Left ventricle myocardium superior (tissue), 1 donor: ENCODE measurements at regions not wholly inside any gene's neighbourhood (a gene's known extent, or its start where the extent isn't known, plus 50 kb on each side); places are given as distances from the start of the nearest gene placed in this dataset.
"Not testable (repeated sequence)": the region's sequence is repeated elsewhere in the genome, so short reads cannot be mapped to it uniquely, and the experiment has no call there.

Experiments
- ATAC-seq: fragments of 200-7000 bp; cut with Tn5 transposase; one replicate; pipeline ENCODE4 v1.9.1; 2020; ENCODE audit warnings: mild to moderate bottlenecking, moderate library complexity
- DNase-seq: peaks from one replicate; pipeline ENCODE4 v3.0.0-alpha.2; 2020
- intact Hi-C: fragments of 100-400 bp; cut with micrococcal nuclease; formaldehyde crosslinking; loops from one replicate; pipeline ENCODE4 v1.11.0; 2022
- donor health status: DM: no; HTN: yes; CAD: no; lungs with severe emphysema.

DNA sequence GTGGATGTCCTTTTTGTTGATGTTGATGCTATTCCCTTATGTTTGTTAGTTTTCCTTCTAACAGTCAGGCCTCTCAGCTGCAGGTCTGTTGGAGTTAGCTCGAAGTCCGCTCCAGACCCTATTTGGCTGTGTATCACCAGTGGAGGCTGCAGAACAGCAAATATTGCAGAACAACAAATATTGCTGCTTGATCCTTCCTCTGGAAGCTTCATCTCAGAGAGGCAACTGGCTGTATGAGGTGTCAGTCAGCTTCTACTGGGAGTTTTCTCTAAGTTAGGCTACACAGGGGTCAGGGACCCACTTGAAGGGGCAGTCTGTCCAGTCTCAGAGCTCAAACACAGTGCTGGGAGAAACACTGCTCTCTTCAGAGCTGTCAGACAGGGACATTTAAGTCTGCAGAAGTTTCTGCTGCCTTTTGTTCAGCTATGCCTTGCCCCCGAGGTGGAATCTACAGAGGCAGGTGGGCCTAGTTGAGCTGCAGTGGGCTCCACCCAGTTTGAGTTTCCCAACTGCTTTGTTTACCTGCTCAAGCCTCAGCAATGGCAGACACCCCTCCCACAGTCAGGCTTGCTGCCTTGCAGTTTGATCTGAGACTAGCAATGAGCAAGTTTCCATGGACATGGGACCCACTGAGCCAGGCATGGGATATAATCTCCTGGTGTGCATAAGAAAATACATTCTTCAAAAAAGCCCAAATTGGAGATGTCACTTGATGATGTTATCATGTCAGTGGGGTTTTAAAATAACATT lies 99.5 kb downstream of the KDM5D start:
- DNase-seq = no peak
- intact Hi-C loops = no loop called here
- no peak for ATAC-seq

DNA sequence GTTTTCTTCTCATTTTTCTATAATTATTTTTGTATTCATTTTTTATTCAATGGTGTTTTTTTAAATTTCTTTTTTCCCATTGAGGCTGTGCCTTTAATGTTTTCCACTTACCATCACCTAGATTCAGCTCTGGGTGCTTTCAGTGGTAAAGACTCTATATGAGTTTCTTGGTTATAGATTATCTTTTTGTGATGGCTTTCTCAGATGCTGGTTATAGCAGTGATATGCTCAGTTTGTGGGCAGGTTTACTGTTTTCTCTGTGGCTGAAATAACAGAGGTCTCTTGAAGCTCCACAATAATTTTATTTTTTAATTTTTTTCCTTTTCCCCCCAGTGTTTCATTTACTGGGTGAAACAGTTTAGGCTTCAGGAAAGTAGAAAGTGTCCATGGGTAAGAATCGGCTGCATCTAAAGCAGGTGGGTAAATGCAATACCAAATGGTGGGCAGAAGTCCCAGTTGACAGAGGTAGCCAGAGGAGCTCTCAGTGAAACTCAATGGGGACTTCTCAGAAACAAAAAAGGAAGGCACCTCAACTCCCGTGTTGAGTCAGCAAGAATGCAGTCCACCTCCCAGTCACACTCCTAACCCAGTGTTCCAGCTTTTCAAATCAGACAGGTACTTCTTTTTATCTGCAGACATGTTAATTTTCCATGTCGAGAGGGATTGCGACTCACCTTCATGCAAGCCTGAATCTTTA lies 106.7 kb downstream of the KDM5D start:
- intact Hi-C loops = no loop called here
- DNase-seq (no peak), ATAC-seq (no peak)

- intact Hi-C loops = no loop called here
- no peak for DNase-seq
- no peak for ATAC-seq
Measured at GRCh38 chrY:19628926-19629325, 115.6 kb downstream of the KDM5D start.

GRCh38 chrY:19622392-19622791 lies 122.1 kb downstream of the KDM5D start:
- DNase-seq (no peak), ATAC-seq (no peak)
- intact Hi-C loops = no loop called here

- intact Hi-C loops = no loop called here
- ATAC-seq (no peak), DNase-seq (no peak)
Measured at GRCh38 chrY:19621756-19622155, 122.8 kb downstream of the KDM5D start.

DNA sequence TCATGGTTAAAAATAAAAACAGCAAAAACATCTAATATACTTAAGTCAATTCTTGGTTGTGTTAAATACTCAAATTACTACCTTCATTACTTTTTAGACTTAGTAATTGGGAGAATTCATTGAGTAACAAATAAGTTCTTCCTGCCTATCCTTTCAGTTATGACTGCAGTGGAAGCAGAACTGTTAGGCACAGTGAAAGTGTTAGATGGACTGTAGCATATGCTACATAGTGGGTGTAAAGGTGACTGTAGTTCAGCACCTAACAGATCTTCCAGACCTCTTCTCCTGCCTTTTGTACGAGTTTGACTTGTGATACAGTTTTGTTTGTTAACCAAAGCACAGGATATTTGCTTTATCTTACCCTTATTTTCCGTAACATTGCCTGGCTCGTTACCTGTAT lies 143.4 kb downstream of the KDM5D start:
- intact Hi-C loops = no loop called here
- ATAC-seq (no peak), DNase-seq (no peak)

- DNase-seq (no peak), ATAC-seq (no peak)
- intact Hi-C loops = no loop called here
Measured at GRCh38 chrY:19600711-19601110, 143.8 kb downstream of the KDM5D start.

- DNase-seq = no peak
- no peak for ATAC-seq
- intact Hi-C loops = no loop called here
Measured at GRCh38 chrY:19590235-19590634, 154.3 kb downstream of the KDM5D start.

- DNase-seq (no peak), ATAC-seq (no peak)
- intact Hi-C loops = no loop called here
Measured at GRCh38 chrY:19589664-19590063, 154.9 kb downstream of the KDM5D start.

GRCh38 chrY:19587311-19587710 lies 157.2 kb downstream of the KDM5D start:
- intact Hi-C loops = no loop called here
- DNase-seq (no peak), ATAC-seq (no peak)

DNA sequence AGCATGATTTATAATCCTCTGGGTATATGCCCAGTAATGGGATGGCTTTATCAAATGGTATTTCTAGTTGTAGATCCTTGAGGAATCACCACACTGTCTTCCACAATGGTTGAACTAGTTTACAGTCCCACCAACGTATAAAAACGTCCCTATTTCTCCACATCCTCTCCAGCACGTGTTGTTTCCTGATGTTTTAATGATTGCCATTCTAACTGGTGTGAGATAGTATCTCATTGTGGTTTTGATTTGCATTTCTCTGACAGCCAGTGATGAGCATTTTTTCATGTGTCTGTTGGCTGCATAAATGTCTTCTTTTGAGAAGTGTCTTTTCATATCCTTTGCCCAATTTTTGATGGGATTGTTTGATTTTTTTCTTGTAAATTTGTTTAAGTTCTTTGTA lies 163.5 kb downstream of the KDM5D start:
- intact Hi-C loops, ATAC-seq, DNase-seq: not testable (repeated sequence)

GRCh38 chrY:19578281-19578874 lies 166.1 kb downstream of the KDM5D start:
- ATAC-seq = peak; percentile 78
- DNase-seq = no peak
- intact Hi-C loops = no loop called here

GRCh38 chrY:19577250-19577649 lies 167.3 kb downstream of the KDM5D start:
- intact Hi-C loops = no loop called here
- no peak for DNase-seq
- no peak for ATAC-seq

GRCh38 chrY:19574939-19575338 lies 169.6 kb downstream of the KDM5D start:
- intact Hi-C loops = no loop called here
- no peak for ATAC-seq
- DNase-seq = no peak

- DNase-seq = no peak
- intact Hi-C loops = no loop called here
Measured at GRCh38 chrY:19573646-19574045, 170.9 kb downstream of the KDM5D start.

GRCh38 chrY:19570999-19571398 lies 173.5 kb downstream of the KDM5D start:
- no peak for DNase-seq
- no peak for ATAC-seq
- intact Hi-C loops = no loop called here

More at GRCh38 chrY:19573646-19574045, 170.9 kb downstream of the KDM5D start:
- ATAC-seq = no peak

GRCh38 chrY:19567943-19568342 lies 176.6 kb downstream of the KDM5D start:
- ATAC-seq = peak; percentile 14
- DNase-seq = peak; percentile 28
- intact Hi-C loops = no loop called here

GRCh38 chrY:19567051-19567921 lies 177.2 kb downstream of the KDM5D start:
- DNase-seq (peak; percentile 88), ATAC-seq (peak; percentile 99)
- intact Hi-C loops = no loop called here

- intact Hi-C loops = no loop called here
- DNase-seq (no peak), ATAC-seq (no peak)
Measured at GRCh38 chrY:19559161-19559560, 185.4 kb downstream of the KDM5D start.
